Loucy (cell line): ENCODE measurements at regions not wholly inside any gene's neighbourhood (a gene's known extent, or its start where the extent isn't known, plus 50 kb on each side); places are given as distances from the start of the nearest gene placed in this dataset.

Experiments used
- H2AFZ ChIP-seq: fragments of 200-600 bp; sonication (generic); 2 replicates; pipeline ENCODE4 v1.6.0; 2016; ENCODE audit warnings: antibody characterized with exemption, mild to moderate bottlenecking, low read length, moderate library complexity
- H3F3A ChIP-seq: fragments of 200-600 bp; 2 replicates; pipeline ENCODE4 v1.6.0; 2016; ENCODE audit warnings: antibody characterized with exemption, low read depth, mild to moderate bottlenecking
- H3K27me3 ChIP-seq: fragments of 200-600 bp; sonication (generic); 2 replicates; pipeline ENCODE4 v1.6.1; 2014; ENCODE audit warnings: low read length, mild to moderate bottlenecking; ENCODE audit not compliant: insufficient read depth, poor library complexity, severe bottlenecking
- H3K36me3 ChIP-seq: fragments of 200-600 bp; sonication (generic); 2 replicates; pipeline ENCODE4 v1.6.1; 2016; ENCODE audit warnings: low read length; ENCODE audit not compliant: insufficient read depth
- H3K4me1 ChIP-seq: fragments of 200-600 bp; sonication (generic); 2 replicates; pipeline ENCODE4 v1.5.1; 2014; ENCODE audit warnings: low read length, mild to moderate bottlenecking; ENCODE audit not compliant: insufficient read depth, poor library complexity, severe bottlenecking
- H3K4me2 ChIP-seq: fragments of 200-600 bp; sonication (generic); 2 replicates; pipeline ENCODE4 v1.6.0; 2014; ENCODE audit warnings: antibody characterized with exemption, low read length, low read depth, mild to moderate bottlenecking; ENCODE audit not compliant: poor library complexity, severe bottlenecking
- H3K4me3 ChIP-seq: fragments of 200-600 bp; sonication (generic); 2 replicates; pipeline ENCODE4 v1.5.1; 2014; ENCODE audit warnings: low read length, mild to moderate bottlenecking, mixed read lengths; ENCODE audit not compliant: poor library complexity, severe bottlenecking
- H3K79me2 ChIP-seq: fragments of 200-600 bp; sonication (generic); 2 replicates; pipeline ENCODE4 v1.6.1; 2014; ENCODE audit warnings: low read length; ENCODE audit not compliant: insufficient read depth
- H3K9ac ChIP-seq: fragments of 200-600 bp; sonication (generic); 2 replicates; pipeline ENCODE4 v1.6.0; 2014; ENCODE audit warnings: mild to moderate bottlenecking, low read depth, low read length, moderate library complexity; ENCODE audit not compliant: poor library complexity, severe bottlenecking
- H3K9me2 ChIP-seq: fragments of 200-600 bp; sonication (generic); replicated peaks from 2 replicates; pipeline ENCODE4 v1.6.1; 2016; ENCODE audit warnings: low read depth, low read length, mixed read lengths
- H3K9me3 ChIP-seq: fragments of 200-600 bp; sonication (generic); 2 replicates; pipeline ENCODE4 v1.6.1; 2014; ENCODE audit warnings: mild to moderate bottlenecking, antibody characterized with exemption, low read length, low read depth; ENCODE audit not compliant: insufficient read depth
- H4K20me1 ChIP-seq: fragments of 200-600 bp; sonication (generic); 2 replicates; pipeline ENCODE4 v1.6.0; 2014; ENCODE audit warnings: antibody characterized with exemption, low read length, mild to moderate bottlenecking; ENCODE audit not compliant: insufficient read depth, poor library complexity, severe bottlenecking
- EZH2phosphoT487 ChIP-seq: fragments of 200-600 bp; IDR thresholded peaks from 2 replicates; pipeline ENCODE4 v1.6.1; 2018; ENCODE audit warnings: antibody characterized with exemption, mild to moderate bottlenecking, moderate library complexity, borderline replicate concordance
- TF ChIP-seq, protein P1 (sequence below): fragments of 200-600 bp; sonication (generic); conservative IDR thresholded peaks from 2 replicates; pipeline ENCODE4 v1.5.1; 2014; ENCODE audit warnings: mild to moderate bottlenecking, antibody characterized with exemption, low read length

DNA sequence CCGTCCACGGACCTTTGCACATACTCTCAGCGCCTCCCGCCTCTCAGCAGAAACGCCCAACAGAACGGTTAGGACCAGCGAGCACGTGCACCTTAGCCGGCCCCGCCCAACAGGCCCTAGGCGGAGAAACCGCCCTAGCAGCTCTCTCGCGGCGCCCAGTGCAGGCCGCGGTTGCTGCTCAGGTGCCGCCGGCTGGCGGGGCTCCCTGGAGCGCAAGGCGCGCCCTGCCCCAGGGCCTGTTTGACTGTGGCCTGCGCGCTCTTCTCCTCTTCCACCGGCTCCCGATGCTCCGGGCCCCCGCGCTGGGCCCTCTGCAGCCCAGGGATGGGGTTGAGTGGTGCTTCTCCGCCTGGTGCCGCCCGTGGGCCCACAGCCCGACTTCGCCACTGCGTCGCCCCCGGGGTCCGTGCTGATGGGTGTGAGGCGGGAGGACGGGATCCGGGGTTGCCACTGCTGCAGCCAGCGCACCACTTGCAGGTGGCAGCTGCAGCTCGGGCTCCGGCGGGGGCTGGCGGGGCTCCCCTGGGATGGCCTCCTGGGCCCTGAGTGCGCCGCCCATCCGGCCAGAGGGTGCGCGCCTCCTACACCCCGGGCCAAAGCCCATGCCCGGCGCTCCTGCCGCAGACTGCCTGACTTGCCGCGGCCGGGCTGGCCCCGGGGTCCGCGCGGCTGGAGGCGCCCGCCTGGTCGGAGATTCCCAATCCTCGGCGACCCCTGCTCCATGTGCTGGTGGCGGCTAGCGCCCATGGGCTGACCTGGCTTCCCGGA, 1889.4 kb upstream of the CDH9 start:
- Histone ChIP-seq H3K36me3 (no peaks in the 10 kb centered on the region), H3F3A (no peaks in the 10 kb centered on the region), H3K9ac (no peak overlapping the region), H3K9me2 (no peaks in the 10 kb centered on the region), H3K79me2 (no peaks in the 10 kb centered on the region), H3K9me3 (no peaks in the 10 kb centered on the region), H2AFZ (no peak overlapping the region), H4K20me1 (no peaks in the 10 kb centered on the region), H3K4me1 (no peaks in the 10 kb centered on the region), H3K27me3 (no peaks in the 10 kb centered on the region), H3K4me2 (no peak overlapping the region), H3K4me3 (no peak overlapping the region)
- no peak for TF ChIP-seq EZH2phosphoT487
- TF ChIP-seq, protein P1, sequence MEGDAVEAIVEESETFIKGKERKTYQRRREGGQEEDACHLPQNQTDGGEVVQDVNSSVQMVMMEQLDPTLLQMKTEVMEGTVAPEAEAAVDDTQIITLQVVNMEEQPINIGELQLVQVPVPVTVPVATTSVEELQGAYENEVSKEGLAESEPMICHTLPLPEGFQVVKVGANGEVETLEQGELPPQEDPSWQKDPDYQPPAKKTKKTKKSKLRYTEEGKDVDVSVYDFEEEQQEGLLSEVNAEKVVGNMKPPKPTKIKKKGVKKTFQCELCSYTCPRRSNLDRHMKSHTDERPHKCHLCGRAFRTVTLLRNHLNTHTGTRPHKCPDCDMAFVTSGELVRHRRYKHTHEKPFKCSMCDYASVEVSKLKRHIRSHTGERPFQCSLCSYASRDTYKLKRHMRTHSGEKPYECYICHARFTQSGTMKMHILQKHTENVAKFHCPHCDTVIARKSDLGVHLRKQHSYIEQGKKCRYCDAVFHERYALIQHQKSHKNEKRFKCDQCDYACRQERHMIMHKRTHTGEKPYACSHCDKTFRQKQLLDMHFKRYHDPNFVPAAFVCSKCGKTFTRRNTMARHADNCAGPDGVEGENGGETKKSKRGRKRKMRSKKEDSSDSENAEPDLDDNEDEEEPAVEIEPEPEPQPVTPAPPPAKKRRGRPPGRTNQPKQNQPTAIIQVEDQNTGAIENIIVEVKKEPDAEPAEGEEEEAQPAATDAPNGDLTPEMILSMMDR, result no peak

DNA sequence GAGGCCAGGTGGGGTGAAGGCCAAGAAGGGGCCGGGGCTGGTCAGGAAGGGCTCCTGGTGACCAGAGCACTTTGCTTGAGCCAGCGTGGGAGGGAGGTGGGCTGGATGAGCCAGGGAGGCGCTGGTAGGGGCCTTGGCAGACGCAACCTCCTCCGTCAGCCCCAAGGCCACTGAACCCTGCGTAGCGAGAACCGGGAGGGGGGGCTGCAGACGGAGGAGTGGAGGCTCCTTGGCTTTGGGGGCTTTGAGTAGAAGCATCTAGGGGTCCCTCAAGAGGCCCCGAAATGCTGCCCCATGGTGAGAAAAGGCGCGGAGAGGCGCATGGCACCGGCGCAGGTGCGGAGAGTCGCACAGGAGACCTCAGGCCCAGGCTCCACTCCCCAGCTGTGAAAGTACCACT, 1888.0 kb upstream of the CDH9 start:
- no peaks in the 10 kb centered on the region for H3K9me3 ChIP-seq
- H2AFZ ChIP-seq, result no peak overlapping the region
- H3K4me2 ChIP-seq, result no peak overlapping the region
- no peak for TF ChIP-seq EZH2phosphoT487
- TF ChIP-seq, protein P1, result no peak
- no peaks in the 10 kb centered on the region for H3K36me3 ChIP-seq
- H3F3A ChIP-seq, result no peaks in the 10 kb centered on the region
- H3K79me2 ChIP-seq, result no peaks in the 10 kb centered on the region
- no peak overlapping the region for H3K4me3 ChIP-seq
- no peaks in the 10 kb centered on the region for H3K27me3 ChIP-seq
- H3K4me1 ChIP-seq, result no peaks in the 10 kb centered on the region
- no peak overlapping the region for H3K9ac ChIP-seq
- H3K9me2 ChIP-seq, result no peaks in the 10 kb centered on the region
- no peaks in the 10 kb centered on the region for H4K20me1 ChIP-seq

DNA sequence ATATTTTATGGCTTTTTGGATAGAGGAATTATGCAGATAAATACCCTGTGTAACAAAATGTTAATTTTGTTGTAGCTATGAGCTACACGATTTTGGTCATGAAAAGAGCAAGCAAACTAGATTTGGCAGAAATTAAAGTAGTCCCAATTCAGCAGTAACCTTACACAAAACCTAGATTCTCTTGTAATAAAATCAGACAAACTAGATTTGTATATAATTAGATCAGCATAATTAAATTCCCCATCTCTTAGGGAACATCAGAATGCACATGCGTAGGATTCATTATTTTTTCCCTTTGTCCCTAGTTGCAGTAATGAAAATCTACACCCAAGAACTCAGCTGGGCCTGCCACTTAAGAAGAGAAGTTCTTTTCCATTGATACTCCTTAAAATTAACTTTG, 1879.2 kb upstream of the CDH9 start:
- H3K9ac ChIP-seq, result no peak overlapping the region
- no peak overlapping the region for H2AFZ ChIP-seq

More for the DNA sequence above, 1879.2 kb upstream of the CDH9 start:
- H3K4me1 ChIP-seq, result no peaks in the 10 kb centered on the region
- no peaks in the 10 kb centered on the region for H3K27me3 ChIP-seq
- no peaks in the 10 kb centered on the region for H3K36me3 ChIP-seq
- no peaks in the 10 kb centered on the region for H3F3A ChIP-seq
- H3K4me2 ChIP-seq, result no peak overlapping the region
- no peaks in the 10 kb centered on the region for H3K9me2 ChIP-seq
- H3K9me3 ChIP-seq, result no peaks in the 10 kb centered on the region
- no peak overlapping the region for H3K4me3 ChIP-seq
- H3K79me2 ChIP-seq, result no peaks in the 10 kb centered on the region
- H4K20me1 ChIP-seq, result no peaks in the 10 kb centered on the region
- TF ChIP-seq, protein P1, result no peak
- no peak for TF ChIP-seq EZH2phosphoT487
